ENCODE measurements at regions not wholly inside any gene's neighbourhood (a gene's known extent, or its start where the extent isn't known, plus 50 kb on each side); places are given as distances from the start of the nearest gene placed in this dataset.

DNA sequence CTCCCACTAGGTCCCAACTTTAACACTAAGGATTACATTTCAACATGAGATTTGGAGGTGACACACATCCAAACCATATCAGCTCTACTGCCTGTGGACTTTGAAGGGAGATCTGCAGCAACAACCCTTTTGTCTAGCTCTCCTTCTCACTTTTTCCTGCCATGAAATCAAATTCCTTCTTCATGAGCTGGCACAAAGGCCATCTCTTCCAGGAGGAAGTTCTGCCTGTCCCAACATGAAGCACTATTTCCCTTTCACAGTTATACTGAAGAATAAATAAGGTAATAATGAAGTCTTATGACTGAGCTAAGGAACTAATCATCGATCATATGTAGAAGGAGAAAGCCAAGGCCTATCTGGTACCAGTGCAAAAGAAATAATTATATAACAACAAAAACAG is 253.5 kb upstream of the TENM4 start:
- TF ChIP-seq, protein P1, sequence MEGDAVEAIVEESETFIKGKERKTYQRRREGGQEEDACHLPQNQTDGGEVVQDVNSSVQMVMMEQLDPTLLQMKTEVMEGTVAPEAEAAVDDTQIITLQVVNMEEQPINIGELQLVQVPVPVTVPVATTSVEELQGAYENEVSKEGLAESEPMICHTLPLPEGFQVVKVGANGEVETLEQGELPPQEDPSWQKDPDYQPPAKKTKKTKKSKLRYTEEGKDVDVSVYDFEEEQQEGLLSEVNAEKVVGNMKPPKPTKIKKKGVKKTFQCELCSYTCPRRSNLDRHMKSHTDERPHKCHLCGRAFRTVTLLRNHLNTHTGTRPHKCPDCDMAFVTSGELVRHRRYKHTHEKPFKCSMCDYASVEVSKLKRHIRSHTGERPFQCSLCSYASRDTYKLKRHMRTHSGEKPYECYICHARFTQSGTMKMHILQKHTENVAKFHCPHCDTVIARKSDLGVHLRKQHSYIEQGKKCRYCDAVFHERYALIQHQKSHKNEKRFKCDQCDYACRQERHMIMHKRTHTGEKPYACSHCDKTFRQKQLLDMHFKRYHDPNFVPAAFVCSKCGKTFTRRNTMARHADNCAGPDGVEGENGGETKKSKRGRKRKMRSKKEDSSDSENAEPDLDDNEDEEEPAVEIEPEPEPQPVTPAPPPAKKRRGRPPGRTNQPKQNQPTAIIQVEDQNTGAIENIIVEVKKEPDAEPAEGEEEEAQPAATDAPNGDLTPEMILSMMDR (IDR thresholded peaks at IDR 0.05), result no peak
- no peak for TF ChIP-seq POLR2A (IDR thresholded peaks at IDR 0.05)
